HCT116 (cell line): ENCODE measurements at regions not wholly inside any gene's neighbourhood (a gene's known extent, or its start where the extent isn't known, plus 50 kb on each side); places are given as distances from the start of the nearest gene placed in this dataset.

Experiments used
- ATAC-seq: fragments of 200-7000 bp; cut with Tn5 transposase; 2 replicates; pipeline ENCODE4 v1.9.1; 2020; ENCODE audit warnings: mild to moderate bottlenecking, moderate library complexity
- BruUV-seq: library from RNA; stranded (reverse); fragments of 400-500 nt; replicated peaks from 2 replicates; lab custom pipeline; 2021; lab: Mats Ljungman, UMichigan
- CTCF ChIA-PET: fragments of 300-600 bp; sonication (Branson Sonifier 250); formaldehyde crosslinking; loops from one replicate; lab custom pipeline; 2021; ENCODE audit warnings: antibody characterized with exemption; lab: Charles Lee
- POLR2A ChIA-PET: fragments of 300-600, 350-600 bp; sonication (Branson Sonifier 250); formaldehyde crosslinking; loops from one replicate; lab custom pipeline; 2021; ENCODE audit warnings: antibody characterized with exemption; lab: Charles Lee
- RAD21 ChIA-PET, 2 experiments: fragments of 300-600 bp; sonication (Branson Sonifier 250); formaldehyde crosslinking; loops; one replicate each; lab custom pipeline; 2023; ENCODE audit warnings: low total read pairs in 2 of 2; ENCODE audit not compliant: uncharacterized antibody in 2 of 2, unreplicated experiment in 2 of 2, low non-redundant PET in 1 of 2; lab: Charles Lee
- DNase-seq: peaks from one replicate; pipeline ENCODE4 v3.0.0-alpha.2; 2010; ENCODE audit warnings: low read depth, low spot score
- H2AFZ ChIP-seq: fragments of 200-600 bp; shearing (Covaris generic), sonication (generic); 2 replicates; pipeline ENCODE4 v1.6.1; 2017; ENCODE audit warnings: low read depth, mixed run types, mixed read lengths, antibody characterized with exemption, low read length; ENCODE audit not compliant: poor library complexity, severe bottlenecking
- H3K27ac ChIP-seq: 2 replicates; pipeline ENCODE4 v1.5.1; 2012; ENCODE audit warnings: low read depth, low read length
- H3K27me3 ChIP-seq: fragments of 200-600 bp; sonication (generic); 2 replicates; pipeline ENCODE4 v1.6.1; 2016; ENCODE audit warnings: mixed run types, low read length, mixed read lengths; ENCODE audit not compliant: insufficient read depth
- H3K36me3 ChIP-seq, 2 experiments: fragments of 200-500 bp in 1 of 2; fragments of 200-600 bp in 1 of 2; sonication (Bioruptor generic) in 1 of 2; sonication (generic) in 1 of 2; 2 replicates each; pipeline versions ENCODE4 v1.5.1 to v1.6.1; 2014 to 2016; ENCODE audit warnings: low read length in 2 of 2, inconsistent platforms in 1 of 2, mixed read lengths in 1 of 2, mixed run types in 1 of 2; ENCODE audit not compliant: insufficient read depth in 2 of 2, control insufficient read depth in 1 of 2
- H3K4me1 ChIP-seq, 2 experiments: fragments of 200-600 bp in 1 of 2; sonication (generic) in 1 of 2; 2 replicates each; pipeline versions ENCODE4 v1.5.1 to v1.6.1; 2012 to 2017; ENCODE audit warnings: low read length in 2 of 2, inconsistent platforms in 1 of 2, mild to moderate bottlenecking in 1 of 2, mixed read lengths in 1 of 2, mixed run types in 1 of 2, moderate library complexity in 1 of 2; ENCODE audit not compliant: insufficient read depth in 2 of 2, control insufficient read depth in 1 of 2
- H3K4me2 ChIP-seq: fragments of 200-600 bp; sonication (generic); 2 replicates; pipeline ENCODE4 v1.6.1; 2017; ENCODE audit warnings: mixed run types, low read length, mixed read lengths
- H3K4me3 ChIP-seq, 2 experiments: fragments of 200-600 bp in 1 of 2; sonication (generic) in 1 of 2; replicated peaks in 1 of 2; 2 replicates each; pipeline ENCODE4 v1.5.1; 2011 to 2016; ENCODE audit warnings: low read length in 2 of 2, control low read depth in 1 of 2, low read depth in 1 of 2, mild to moderate bottlenecking in 1 of 2, mixed read lengths in 1 of 2, mixed run types in 1 of 2
- H3K79me2 ChIP-seq: fragments of 200-600 bp; sonication (generic); 2 replicates; pipeline ENCODE4 v1.6.1; 2017; ENCODE audit warnings: mild to moderate bottlenecking, mixed run types, low read length, moderate library complexity, mixed read lengths; ENCODE audit not compliant: insufficient read depth
- H3K9ac ChIP-seq: fragments of 200-600 bp; sonication (generic); 2 replicates; pipeline ENCODE4 v1.6.1; 2016; ENCODE audit warnings: low read length, mixed read lengths
- H3K9me2 ChIP-seq: fragments of 200-600 bp; sonication (generic), shearing (Covaris generic); 2 replicates; pipeline ENCODE4 v1.6.1; 2017; ENCODE audit warnings: mixed run types, mild to moderate bottlenecking, moderate library complexity; ENCODE audit not compliant: insufficient read depth
- H3K9me3 ChIP-seq, 2 experiments: fragments of 200-500 bp in 1 of 2; fragments of 200-600 bp in 1 of 2; sonication (Bioruptor generic) in 1 of 2; sonication (generic) in 1 of 2; 2 replicates each; pipeline ENCODE4 v1.6.1; 2014 to 2017; ENCODE audit warnings: low read length in 2 of 2, mixed read lengths in 2 of 2, inconsistent platforms in 1 of 2, low read depth in 1 of 2, mild to moderate bottlenecking in 1 of 2, mixed run types in 1 of 2, moderate library complexity in 1 of 2; ENCODE audit not compliant: control insufficient read depth in 1 of 2, insufficient read depth in 1 of 2
- H4K20me1 ChIP-seq: fragments of 200-600 bp; sonication (generic), shearing (Covaris generic); 2 replicates; pipeline ENCODE4 v1.6.1; 2017; ENCODE audit warnings: mixed run types, mild to moderate bottlenecking, moderate library complexity; ENCODE audit not compliant: insufficient read depth
- ATF3 ChIP-seq: IDR thresholded peaks from 2 replicates; pipeline ENCODE4 v1.6.1; 2012
- CBX3 ChIP-seq: IDR thresholded peaks from 2 replicates; pipeline ENCODE4 v1.6.1; 2012; ENCODE audit warnings: low read depth
- CEBPB ChIP-seq: IDR thresholded peaks from 2 replicates; pipeline ENCODE4 v1.6.1; 2012; ENCODE audit warnings: low read depth
- CTCF ChIP-seq, 3 experiments: fragments of 200-600 bp in 1 of 3; sonication (generic) in 1 of 3; IDR thresholded peaks in 2 of 3; conservative IDR thresholded peaks in 1 of 3; 2 replicates each; pipeline ENCODE4 v1.5.1; 2012 to 2017; ENCODE audit warnings: low read depth in 2 of 3, low read length in 2 of 3, antibody characterized with exemption in 1 of 3, borderline replicate concordance in 1 of 3, control low read depth in 1 of 3, mild to moderate bottlenecking in 1 of 3, mixed read lengths in 1 of 3, mixed run types in 1 of 3, moderate library complexity in 1 of 3; ENCODE audit not compliant: insufficient read depth in 1 of 3
- EGR1 ChIP-seq: IDR thresholded peaks from 2 replicates; pipeline ENCODE4 v1.6.1; 2012; ENCODE audit warnings: low read depth
- ELF1 ChIP-seq: IDR thresholded peaks from 2 replicates; pipeline ENCODE4 v1.6.1; 2012; ENCODE audit warnings: low read depth, borderline replicate concordance
- EZH2 ChIP-seq: fragments of 200-600 bp; sonication (generic); IDR thresholded peaks from 2 replicates; pipeline ENCODE4 v1.6.1; 2017; ENCODE audit warnings: antibody characterized with exemption, mixed run types
- FOSL1 ChIP-seq: IDR thresholded peaks from 2 replicates; pipeline ENCODE4 v1.6.1; 2012; ENCODE audit warnings: low read depth
- JUND ChIP-seq: IDR thresholded peaks from 2 replicates; pipeline ENCODE4 v1.6.1; 2012
- POLR2AphosphoS5 ChIP-seq: IDR thresholded peaks from 2 replicates; pipeline ENCODE4 v1.6.1; 2011; ENCODE audit warnings: mild to moderate bottlenecking, low read depth, low read length, moderate library complexity
- REST ChIP-seq: IDR thresholded peaks from 2 replicates; pipeline ENCODE4 v1.6.1; 2012; ENCODE audit warnings: low read depth
- SIN3A ChIP-seq: IDR thresholded peaks from 2 replicates; pipeline ENCODE4 v1.6.1; 2012; ENCODE audit warnings: low read depth
- SRF ChIP-seq: IDR thresholded peaks from 2 replicates; pipeline ENCODE4 v1.6.1; 2012; ENCODE audit warnings: low read depth
- ZFX ChIP-seq: fragments of 450-650 bp; IDR thresholded peaks from 2 replicates; pipeline ENCODE4 v1.6.1; 2017
- ZNF274 ChIP-seq: fragments of 200-500 bp; sonication (Bioruptor generic); IDR thresholded peaks from 2 replicates; pipeline ENCODE4 v1.6.1; 2014; ENCODE audit warnings: mild to moderate bottlenecking, low read depth, low read length, inconsistent platforms
- intact Hi-C: fragments of 100-400 bp; cut with micrococcal nuclease; formaldehyde crosslinking; loops from 2 replicates; pipeline ENCODE4 v1.10.0; 2022

- DNase-seq (no peak), ATAC-seq (no peak)
- RAD21 ChIA-PET = no interaction called here
- Histone ChIP-seq H3K36me3 (no peaks in the 10 kb centered on the region), H3K9me2 (no peaks in the 10 kb centered on the region), H2AFZ (no peak overlapping the region), H3K79me2 (no peaks in the 10 kb centered on the region), H3K9ac (no peak overlapping the region), H3K4me2 (no peak overlapping the region), H3K4me1 (peaks cover 10 to 12% of the 10 kb centered on the region in 2 experiments), H3K9me3 (no peaks in the 10 kb centered on the region), H3K4me3 (no peak overlapping the region), H3K27ac (no peak overlapping the region), H4K20me1 (no peaks in the 10 kb centered on the region), H3K27me3 (no peaks in the 10 kb centered on the region)
- BruUV-seq = no TSS peak
- intact Hi-C loops = no loop called here
- POLR2A ChIA-PET = no interaction called here
- TF ChIP-seq EGR1 (no peak), FOSL1 (no peak), ATF3 (no peak), ELF1 (no peak), CTCF (IDR thresholded peaks at IDR 0.05 in 2 of 3, conservative IDR thresholded peaks at IDR 0.05 in 1 of 3; ENCODE audit: borderline replicate concordance in 1 of 3, insufficient read depth in 1 of 3, low read depth in 2 of 3, low read length in 2 of 3) (no peak), REST (no peak), SIN3A (no peak), CBX3 (no peak), JUND (no peak), ZNF274 (no peak), CEBPB (no peak), EZH2 (no peak), POLR2AphosphoS5 (no peak), ZFX (no peak), SRF (no peak)
- CTCF ChIA-PET = no interaction called here
Measured at GRCh38 chr13:31980830-31981229, 50.7 kb upstream of the FRY start.
